ENCODE measurements at regions not wholly inside any gene's neighbourhood (a gene's known extent, or its start where the extent isn't known, plus 50 kb on each side); places are given as distances from the start of the nearest gene placed in this dataset.

DNA sequence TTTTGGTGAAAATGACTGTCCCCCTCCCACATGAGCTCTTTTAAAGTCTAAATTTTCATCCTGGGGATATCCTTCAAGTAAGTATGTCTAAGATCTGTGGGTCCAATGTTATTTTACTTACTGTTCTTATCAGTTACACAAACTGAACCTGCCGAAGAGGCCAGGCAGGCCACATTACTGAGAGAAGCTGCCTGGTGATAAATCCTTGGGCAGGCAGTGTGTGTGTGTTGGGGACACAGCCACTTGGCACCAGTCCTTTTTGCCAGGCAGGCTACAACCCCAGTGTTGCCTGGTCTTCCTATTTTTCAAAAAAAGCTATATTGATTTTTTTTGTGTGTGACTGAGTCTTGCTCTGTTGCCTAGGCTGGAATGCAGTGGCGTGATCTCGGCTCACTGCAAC is 50.6 kb upstream of the RASA2 start (continued):
- TF ChIP-seq, protein P1, sequence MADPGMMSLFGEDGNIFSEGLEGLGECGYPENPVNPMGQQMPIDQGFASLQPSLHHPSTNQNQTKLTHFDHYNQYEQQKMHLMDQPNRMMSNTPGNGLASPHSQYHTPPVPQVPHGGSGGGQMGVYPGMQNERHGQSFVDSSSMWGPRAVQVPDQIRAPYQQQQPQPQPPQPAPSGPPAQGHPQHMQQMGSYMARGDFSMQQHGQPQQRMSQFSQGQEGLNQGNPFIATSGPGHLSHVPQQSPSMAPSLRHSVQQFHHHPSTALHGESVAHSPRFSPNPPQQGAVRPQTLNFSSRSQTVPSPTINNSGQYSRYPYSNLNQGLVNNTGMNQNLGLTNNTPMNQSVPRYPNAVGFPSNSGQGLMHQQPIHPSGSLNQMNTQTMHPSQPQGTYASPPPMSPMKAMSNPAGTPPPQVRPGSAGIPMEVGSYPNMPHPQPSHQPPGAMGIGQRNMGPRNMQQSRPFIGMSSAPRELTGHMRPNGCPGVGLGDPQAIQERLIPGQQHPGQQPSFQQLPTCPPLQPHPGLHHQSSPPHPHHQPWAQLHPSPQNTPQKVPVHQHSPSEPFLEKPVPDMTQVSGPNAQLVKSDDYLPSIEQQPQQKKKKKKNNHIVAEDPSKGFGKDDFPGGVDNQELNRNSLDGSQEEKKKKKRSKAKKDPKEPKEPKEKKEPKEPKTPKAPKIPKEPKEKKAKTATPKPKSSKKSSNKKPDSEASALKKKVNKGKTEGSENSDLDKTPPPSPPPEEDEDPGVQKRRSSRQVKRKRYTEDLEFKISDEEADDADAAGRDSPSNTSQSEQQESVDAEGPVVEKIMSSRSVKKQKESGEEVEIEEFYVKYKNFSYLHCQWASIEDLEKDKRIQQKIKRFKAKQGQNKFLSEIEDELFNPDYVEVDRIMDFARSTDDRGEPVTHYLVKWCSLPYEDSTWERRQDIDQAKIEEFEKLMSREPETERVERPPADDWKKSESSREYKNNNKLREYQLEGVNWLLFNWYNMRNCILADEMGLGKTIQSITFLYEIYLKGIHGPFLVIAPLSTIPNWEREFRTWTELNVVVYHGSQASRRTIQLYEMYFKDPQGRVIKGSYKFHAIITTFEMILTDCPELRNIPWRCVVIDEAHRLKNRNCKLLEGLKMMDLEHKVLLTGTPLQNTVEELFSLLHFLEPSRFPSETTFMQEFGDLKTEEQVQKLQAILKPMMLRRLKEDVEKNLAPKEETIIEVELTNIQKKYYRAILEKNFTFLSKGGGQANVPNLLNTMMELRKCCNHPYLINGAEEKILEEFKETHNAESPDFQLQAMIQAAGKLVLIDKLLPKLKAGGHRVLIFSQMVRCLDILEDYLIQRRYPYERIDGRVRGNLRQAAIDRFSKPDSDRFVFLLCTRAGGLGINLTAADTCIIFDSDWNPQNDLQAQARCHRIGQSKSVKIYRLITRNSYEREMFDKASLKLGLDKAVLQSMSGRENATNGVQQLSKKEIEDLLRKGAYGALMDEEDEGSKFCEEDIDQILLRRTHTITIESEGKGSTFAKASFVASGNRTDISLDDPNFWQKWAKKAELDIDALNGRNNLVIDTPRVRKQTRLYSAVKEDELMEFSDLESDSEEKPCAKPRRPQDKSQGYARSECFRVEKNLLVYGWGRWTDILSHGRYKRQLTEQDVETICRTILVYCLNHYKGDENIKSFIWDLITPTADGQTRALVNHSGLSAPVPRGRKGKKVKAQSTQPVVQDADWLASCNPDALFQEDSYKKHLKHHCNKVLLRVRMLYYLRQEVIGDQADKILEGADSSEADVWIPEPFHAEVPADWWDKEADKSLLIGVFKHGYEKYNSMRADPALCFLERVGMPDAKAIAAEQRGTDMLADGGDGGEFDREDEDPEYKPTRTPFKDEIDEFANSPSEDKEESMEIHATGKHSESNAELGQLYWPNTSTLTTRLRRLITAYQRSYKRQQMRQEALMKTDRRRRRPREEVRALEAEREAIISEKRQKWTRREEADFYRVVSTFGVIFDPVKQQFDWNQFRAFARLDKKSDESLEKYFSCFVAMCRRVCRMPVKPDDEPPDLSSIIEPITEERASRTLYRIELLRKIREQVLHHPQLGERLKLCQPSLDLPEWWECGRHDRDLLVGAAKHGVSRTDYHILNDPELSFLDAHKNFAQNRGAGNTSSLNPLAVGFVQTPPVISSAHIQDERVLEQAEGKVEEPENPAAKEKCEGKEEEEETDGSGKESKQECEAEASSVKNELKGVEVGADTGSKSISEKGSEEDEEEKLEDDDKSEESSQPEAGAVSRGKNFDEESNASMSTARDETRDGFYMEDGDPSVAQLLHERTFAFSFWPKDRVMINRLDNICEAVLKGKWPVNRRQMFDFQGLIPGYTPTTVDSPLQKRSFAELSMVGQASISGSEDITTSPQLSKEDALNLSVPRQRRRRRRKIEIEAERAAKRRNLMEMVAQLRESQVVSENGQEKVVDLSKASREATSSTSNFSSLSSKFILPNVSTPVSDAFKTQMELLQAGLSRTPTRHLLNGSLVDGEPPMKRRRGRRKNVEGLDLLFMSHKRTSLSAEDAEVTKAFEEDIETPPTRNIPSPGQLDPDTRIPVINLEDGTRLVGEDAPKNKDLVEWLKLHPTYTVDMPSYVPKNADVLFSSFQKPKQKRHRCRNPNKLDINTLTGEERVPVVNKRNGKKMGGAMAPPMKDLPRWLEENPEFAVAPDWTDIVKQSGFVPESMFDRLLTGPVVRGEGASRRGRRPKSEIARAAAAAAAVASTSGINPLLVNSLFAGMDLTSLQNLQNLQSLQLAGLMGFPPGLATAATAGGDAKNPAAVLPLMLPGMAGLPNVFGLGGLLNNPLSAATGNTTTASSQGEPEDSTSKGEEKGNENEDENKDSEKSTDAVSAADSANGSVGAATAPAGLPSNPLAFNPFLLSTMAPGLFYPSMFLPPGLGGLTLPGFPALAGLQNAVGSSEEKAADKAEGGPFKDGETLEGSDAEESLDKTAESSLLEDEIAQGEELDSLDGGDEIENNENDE (IDR thresholded peaks at IDR 0.05; ENCODE audit: insufficient replicate concordance, low read length): no peak
- no peak for TF ChIP-seq KDM4A (IDR thresholded peaks at IDR 0.05; ENCODE audit: low read depth, low read length, severe bottlenecking)
- TF ChIP-seq ZNF274 (IDR thresholded peaks at IDR 0.05; ENCODE audit: borderline replicate concordance, extremely low read depth, low read length): no peak
- no peak for TF ChIP-seq CEBPB (IDR thresholded peaks at IDR 0.05; ENCODE audit: low read depth, low read length)
- no peak for TF ChIP-seq EZH2 (IDR thresholded peaks at IDR 0.05; ENCODE audit: low read depth, low read length, severe bottlenecking)
- no peak for TF ChIP-seq POU5F1 (IDR thresholded peaks at IDR 0.05; ENCODE audit: low read depth, low read length)
- no peak for TF ChIP-seq RXRA (IDR thresholded peaks at IDR 0.05; ENCODE audit: insufficient read depth, low read depth, low read length)
- TF ChIP-seq CTBP2 (IDR thresholded peaks at IDR 0.05; ENCODE audit: borderline replicate concordance, insufficient read depth, insufficient read length, low read length): no peak
- TF ChIP-seq TAF7 (optimal IDR thresholded peaks at IDR 0.05; ENCODE audit: borderline replicate concordance, low read depth, low read length): no peak
- TF ChIP-seq SIN3A (conservative IDR thresholded peaks at IDR 0.05 in 1 of 2, IDR thresholded peaks at IDR 0.05 in 1 of 2; ENCODE audit: low read depth in 1 of 2, low read length in 2 of 2): no peak
